Cardiac fibroblast (primary cell): ENCODE measurements at regions not wholly inside any gene's neighbourhood (a gene's known extent, or its start where the extent isn't known, plus 50 kb on each side); places are given as distances from the start of the nearest gene placed in this dataset.
A peak's percentile ranks its signal among the peaks of the same experiment; 100 is the strongest.

Source experiments
- DNase-seq, 2 donors: peaks; one replicate each; pipeline versions ENCODE4 v3.0.0 to v3.0.0-alpha.2; 2010; ENCODE audit warnings: low read depth in 2 of 2
- H3K4me3 ChIP-seq, 2 donors: replicated peaks in 1 of 2; 1 replicate in 1 of 2; 2 replicates in 1 of 2; pipeline ENCODE4 v1.5.1; 2011; ENCODE audit warnings: low read depth in 2 of 2, low read length in 2 of 2, mild to moderate bottlenecking in 2 of 2, moderate library complexity in 1 of 2
- TF ChIP-seq, protein P1 (sequence below): IDR thresholded peaks from one replicate; pipeline ENCODE4 v1.5.1; 2011; ENCODE audit warnings: low read depth, mild to moderate bottlenecking, low read length, inconsistent platforms

DNA sequence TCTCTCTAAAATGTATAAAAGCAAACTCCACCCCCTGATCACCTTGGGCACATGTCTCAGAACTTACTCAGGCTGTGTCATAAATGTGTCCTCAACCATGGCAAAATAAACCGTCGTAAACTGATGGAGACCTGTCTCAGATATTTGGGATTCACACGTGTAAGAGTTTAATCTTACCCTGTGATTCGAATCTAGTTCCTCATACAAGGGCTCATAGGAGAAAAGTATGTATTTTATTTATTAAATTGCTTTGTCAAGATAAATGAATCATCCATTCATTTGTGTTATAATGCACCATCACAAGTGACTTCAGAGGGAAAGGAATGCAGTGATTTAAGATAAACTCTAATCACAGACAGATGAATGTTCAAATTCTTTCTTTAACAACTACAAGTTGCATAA lies 712.5 kb upstream of the LRATD1 start:
- no peak overlapping the region for H3K4me3 ChIP-seq
- TF ChIP-seq, protein P1, sequence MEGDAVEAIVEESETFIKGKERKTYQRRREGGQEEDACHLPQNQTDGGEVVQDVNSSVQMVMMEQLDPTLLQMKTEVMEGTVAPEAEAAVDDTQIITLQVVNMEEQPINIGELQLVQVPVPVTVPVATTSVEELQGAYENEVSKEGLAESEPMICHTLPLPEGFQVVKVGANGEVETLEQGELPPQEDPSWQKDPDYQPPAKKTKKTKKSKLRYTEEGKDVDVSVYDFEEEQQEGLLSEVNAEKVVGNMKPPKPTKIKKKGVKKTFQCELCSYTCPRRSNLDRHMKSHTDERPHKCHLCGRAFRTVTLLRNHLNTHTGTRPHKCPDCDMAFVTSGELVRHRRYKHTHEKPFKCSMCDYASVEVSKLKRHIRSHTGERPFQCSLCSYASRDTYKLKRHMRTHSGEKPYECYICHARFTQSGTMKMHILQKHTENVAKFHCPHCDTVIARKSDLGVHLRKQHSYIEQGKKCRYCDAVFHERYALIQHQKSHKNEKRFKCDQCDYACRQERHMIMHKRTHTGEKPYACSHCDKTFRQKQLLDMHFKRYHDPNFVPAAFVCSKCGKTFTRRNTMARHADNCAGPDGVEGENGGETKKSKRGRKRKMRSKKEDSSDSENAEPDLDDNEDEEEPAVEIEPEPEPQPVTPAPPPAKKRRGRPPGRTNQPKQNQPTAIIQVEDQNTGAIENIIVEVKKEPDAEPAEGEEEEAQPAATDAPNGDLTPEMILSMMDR, result no peak
- peak in 1 of 2 donors; percentile 47 for DNase-seq

DNA sequence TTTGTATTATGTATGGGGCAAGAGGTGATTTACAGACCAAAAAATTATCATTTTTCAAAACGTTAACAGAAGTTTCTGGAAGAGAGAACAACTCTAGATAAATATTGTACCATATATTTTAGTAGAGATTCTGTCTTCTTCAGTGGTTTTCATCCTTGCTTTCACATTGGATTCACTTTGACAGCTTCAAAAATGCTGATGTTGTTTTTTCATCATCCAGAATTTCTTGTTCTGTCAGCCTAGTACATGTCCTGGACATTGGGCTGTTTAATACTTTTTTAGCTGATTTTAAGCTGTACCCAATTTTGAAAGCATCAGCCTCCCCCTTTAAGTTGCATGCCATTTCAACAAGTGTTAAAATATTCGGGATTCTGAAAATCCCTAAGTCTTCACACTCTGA lies 711.3 kb upstream of the LRATD1 start:
- H3K4me3 ChIP-seq, result no peak overlapping the region
- no peak for DNase-seq
- TF ChIP-seq, protein P1, result no peak

GRCh38 chr2:13923823-13924222 lies 708.7 kb upstream of the LRATD1 start:
- TF ChIP-seq, protein P1, result no peak
- DNase-seq, result no peak
- no peak overlapping the region for H3K4me3 ChIP-seq

DNA sequence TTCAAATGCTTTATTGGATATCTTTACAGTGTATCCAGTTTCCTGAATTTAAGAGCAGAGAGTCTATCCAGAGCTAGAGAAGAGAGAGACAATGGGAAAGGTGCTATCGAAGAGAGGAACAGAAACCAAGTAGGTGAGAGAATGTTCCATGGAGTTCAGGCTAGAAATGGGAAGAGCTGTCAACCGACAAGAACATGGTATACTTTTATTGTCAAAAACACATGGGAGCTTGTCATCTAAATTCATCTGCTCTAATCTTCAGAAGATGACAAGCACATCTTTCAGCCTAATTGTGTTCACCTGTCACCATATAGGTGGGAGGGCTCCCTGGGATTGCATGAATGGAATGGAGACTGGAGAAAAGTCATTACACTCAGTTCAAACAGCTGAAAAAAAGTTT lies 690.4 kb upstream of the LRATD1 start:
- TF ChIP-seq, protein P1, result no peak
- no peak overlapping the region for H3K4me3 ChIP-seq
- no peak for DNase-seq

GRCh38 chr2:13950761-13951160 lies 681.8 kb upstream of the LRATD1 start:
- TF ChIP-seq, protein P1, result no peak
- no peak for DNase-seq
- H3K4me3 ChIP-seq, result no peak overlapping the region

- H3K4me3 ChIP-seq, result no peak overlapping the region
- TF ChIP-seq, protein P1, result no peak
- peak in 1 of 2 donors; percentile 10 for DNase-seq
Measured at GRCh38 chr2:13968811-13969210, 663.7 kb upstream of the LRATD1 start.

GRCh38 chr2:13986119-13986720 lies 646.3 kb upstream of the LRATD1 start:
- DNase-seq, result no peak
- TF ChIP-seq, protein P1, result no peak
- no peak overlapping the region for H3K4me3 ChIP-seq
